HS-27A (cell line): ENCODE measurements at regions not wholly inside any gene's neighbourhood (a gene's known extent, or its start where the extent isn't known, plus 50 kb on each side); places are given as distances from the start of the nearest gene placed in this dataset.
"Not testable (repeated sequence)": the region's sequence is repeated elsewhere in the genome, so short reads cannot be mapped to it uniquely, and the experiment has no call there.

Experiments used
- DNase-seq: peaks from one replicate; pipeline ENCODE4 v3.0.0-alpha.2; 2012; ENCODE audit warnings: low read depth, missing footprints

GRCh38 chr20:48530957-48531356, 296.8 kb downstream of the PREX1 start:
- no peak for DNase-seq

DNA sequence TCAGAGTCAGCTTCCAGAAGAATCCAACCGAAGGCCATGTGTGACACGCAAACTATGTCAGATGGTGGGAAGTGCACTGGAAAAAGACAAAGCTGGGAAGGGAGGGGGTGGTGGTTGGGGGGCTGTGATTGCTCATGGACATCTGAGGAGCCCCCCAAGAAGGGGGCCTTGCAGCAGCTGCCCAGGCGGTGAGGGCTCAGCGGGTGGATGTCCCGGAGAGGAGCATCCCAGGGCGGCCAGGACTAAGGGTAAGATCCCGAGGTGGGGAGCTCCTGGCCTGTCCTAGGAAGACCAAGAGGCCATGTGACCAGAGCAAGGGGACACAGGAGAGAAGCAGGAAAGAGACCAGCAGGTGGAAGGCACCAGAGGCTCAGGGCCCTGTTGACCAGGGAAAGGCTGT, 299.5 kb downstream of the PREX1 start:
- DNase-seq: no peak

GRCh38 chr20:48527771-48528170, 300.0 kb downstream of the PREX1 start:
- no peak for DNase-seq

- DNase-seq: no peak
These were observed 300.9 kb downstream of the PREX1 start for GRCh38 chr20:48526936-48527335.

DNA sequence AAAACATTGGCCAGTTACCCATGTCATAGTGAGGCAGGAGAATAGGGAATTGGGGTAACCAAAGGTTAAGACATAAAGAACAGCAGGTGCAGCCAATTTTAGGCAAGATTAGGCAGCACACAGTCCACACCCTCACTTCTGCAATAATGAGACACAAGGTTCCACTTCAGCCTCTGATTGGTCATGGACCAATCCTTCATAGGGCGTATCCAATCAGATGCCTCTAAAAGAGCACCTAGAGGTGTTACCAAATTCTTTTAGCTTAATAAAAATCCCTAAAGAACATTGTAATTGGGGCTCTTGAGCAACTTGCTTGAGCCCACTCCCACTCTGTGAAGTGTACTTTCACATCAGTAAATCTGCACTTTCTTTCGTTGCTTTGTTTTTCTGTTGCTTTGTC, 302.4 kb downstream of the PREX1 start:
- DNase-seq: no peak

DNA sequence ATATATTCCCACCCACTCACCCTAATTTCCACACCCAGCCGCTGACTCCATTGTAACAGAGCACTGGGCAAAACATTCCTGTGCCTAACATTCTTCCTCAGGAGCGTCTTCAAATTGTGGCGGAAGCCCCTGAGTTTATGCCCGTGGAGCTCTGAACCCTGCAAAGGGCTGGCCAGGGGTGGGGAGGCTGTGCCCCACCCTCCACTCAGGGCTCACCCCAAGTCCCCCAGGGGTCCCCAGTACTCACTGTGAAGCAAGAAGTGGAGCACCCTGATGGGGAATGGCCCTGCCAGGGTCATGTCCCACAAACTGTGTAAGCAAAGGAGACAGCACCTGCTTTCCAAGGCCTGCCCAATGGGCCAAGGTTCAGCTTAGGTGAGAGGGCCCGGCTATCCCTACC, 303.2 kb downstream of the PREX1 start:
- no peak for DNase-seq

GRCh38 chr20:48523191-48523995, 304.4 kb downstream of the PREX1 start:
- DNase-seq: peak; percentile 23

GRCh38 chr20:48521121-48521520, 306.7 kb downstream of the PREX1 start:
- no peak for DNase-seq

DNA sequence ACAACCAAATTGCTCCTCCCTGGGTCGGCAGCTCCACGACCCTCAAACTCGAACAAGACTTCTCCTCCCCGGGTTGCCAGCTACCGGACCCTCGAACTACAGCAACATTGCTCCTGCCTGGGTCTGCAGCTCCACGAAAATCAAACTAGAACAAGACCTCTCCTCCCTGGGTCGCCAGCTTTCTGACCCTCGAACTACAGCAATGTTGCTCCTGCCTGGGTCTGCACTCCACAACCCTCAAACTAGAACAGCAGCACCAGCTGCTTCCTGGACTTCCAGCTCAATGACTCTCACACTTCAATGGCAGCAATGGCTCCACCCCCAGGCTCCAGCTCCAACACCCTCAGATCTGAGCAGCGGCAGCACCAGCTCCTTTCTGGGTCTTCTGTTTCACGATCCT, 311.6 kb downstream of the PREX1 start:
- DNase-seq: not testable (repeated sequence)

DNA sequence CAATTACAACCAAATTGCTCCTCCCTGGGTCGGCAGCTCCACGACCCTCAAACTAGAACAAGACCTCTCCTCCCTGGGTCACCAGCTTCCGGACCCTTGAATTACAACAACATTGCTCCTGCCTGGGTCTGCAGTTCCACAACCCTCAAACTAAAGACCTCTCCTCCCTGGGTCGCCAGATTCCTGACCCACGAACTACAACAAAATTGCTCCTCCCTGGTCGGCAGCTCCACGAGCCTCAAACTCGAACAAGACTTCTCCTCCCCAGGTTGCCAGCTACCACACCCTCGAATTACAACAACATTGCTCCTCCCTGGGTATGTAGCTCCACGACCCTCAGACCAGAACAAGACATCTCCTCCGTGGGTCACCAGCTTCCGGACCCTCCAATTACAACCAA, 313.2 kb downstream of the PREX1 start:
- not testable (repeated sequence) for DNase-seq

- not testable (repeated sequence) for DNase-seq
These were observed 315.3 kb downstream of the PREX1 start for GRCh38 chr20:48512539-48512938.

DNA sequence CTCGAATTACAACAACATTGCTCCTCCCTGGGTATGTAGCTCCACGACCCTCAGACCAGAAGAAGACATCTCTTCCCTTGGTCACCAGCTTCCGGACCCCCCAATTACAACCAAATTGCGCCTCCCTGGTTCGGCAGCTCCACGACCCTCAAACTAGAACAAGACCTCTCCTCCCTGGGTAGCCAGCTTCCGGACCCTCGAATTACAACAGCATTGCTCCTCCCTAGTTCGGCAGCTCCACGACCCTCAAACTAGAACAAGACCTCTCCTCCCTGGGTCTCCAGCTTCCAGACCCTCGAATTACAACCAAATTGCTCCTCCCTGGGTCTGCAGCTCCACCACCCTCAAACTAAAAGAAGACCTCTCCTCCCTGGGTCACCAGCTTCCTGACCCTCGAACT, 322.7 kb downstream of the PREX1 start:
- not testable (repeated sequence) for DNase-seq

DNA sequence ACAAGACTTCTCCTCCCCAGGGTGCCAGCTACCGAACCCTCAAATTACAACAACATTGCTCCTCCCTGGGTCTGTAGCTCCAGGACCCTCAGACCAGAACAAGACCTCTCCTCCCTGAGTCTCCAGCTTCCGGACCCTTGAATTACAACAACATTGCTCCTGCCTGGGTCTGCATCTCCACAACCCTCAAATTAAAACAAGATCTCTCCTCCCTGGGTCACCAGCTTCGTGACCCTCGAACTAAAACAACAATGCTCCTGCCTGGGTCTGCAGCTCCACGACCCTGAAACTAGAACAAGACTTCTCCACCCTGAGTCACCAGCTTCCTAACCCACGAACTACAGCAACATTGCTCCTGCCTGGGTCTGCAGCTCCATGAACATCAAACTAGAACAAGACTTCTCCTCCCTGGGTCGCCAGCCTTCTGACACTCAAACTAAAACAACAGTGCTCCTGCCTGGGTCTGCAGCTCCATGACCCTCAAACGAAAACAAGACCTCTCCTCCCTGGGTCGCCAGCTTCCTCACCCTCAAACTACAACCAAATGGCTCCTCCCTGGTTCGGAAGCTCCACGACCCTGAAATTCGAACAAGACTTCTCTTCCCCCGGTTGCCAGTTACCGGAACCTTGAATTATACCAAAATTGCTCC, 324.5 kb downstream of the PREX1 start:
- DNase-seq: no peak

GRCh38 chr20:48502758-48503157, 325.0 kb downstream of the PREX1 start:
- DNase-seq: no peak

GRCh38 chr20:48502016-48502415, 325.8 kb downstream of the PREX1 start:
- DNase-seq: no peak

GRCh38 chr20:48500900-48501299, 326.9 kb downstream of the PREX1 start:
- DNase-seq: not testable (repeated sequence)

DNA sequence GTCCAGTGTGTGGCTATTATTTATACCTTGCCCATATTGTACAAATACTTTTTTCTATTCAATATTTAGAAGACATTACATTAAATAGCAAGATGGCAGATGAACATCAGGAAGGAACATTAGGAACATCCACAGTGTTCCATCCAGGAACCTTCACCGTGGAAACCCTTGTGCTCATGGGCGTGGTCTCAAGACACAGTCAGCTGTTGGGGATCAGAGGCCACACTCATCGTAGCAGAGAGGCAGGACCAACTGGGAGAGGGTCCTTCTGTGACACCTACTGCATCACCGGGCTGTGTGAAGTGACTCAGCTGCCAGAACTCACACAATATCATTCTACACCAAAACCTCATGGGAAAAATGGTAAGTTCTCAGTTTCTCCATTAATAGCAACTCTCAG, 328.9 kb downstream of the PREX1 start:
- DNase-seq: not testable (repeated sequence)

GRCh38 chr20:48498125-48498524, 329.7 kb downstream of the PREX1 start:
- not testable (repeated sequence) for DNase-seq

DNA sequence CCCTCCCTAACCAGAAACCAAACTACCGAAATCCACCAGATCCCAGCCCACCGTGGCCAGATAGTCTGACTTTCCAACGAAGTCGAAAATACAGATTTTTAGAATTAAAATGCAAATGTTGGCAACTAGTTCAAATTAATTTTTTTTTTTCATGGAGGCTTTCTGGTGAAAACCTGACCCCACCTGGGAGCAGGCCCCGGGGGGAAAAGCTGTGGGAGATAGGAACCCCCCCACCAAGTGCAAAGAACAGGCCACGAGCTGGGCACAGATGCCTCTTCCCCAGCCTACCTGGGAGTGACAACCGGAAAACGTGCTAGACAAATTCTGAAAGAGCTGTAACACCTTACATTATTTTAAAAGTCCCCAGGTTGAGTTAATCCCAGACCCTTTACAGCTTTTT, 333.8 kb downstream of the PREX1 start:
- no peak for DNase-seq

DNA sequence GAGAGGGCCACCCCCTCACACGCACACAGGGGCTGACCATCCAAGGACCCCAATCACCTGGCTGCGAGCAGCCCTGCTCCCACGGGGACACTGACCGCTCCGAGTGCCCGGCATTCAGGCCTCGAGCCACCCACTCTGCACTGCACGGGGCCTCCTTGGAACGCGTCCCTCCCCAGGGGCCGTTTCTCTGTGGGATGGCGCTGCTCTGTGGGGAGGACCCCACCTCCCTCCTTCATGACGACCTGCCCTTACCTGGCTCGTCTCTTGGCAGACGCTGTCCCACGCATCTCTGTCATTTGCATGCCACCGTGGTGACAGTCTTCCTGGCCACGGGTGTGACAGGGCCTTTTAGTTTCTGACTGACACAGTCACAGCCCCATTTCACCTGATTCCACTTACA, 334.5 kb downstream of the PREX1 start:
- not testable (repeated sequence) for DNase-seq

GRCh38 chr20:48492715-48493070, 335.1 kb downstream of the PREX1 start:
- DNase-seq: no peak

- DNase-seq: no peak
These were observed 335.6 kb downstream of the PREX1 start for GRCh38 chr20:48492015-48492714.
